ENCODE measurements at regions not wholly inside any gene's neighbourhood (a gene's known extent, or its start where the extent isn't known, plus 50 kb on each side); places are given as distances from the start of the nearest gene placed in this dataset.

GRCh38 chr13:85261757-85262346, 537.4 kb downstream of the SLITRK6 start:
- Histone ChIP-seq H3K4me1 (no peaks in the 10 kb centered on the region), H3K27ac (no peak overlapping the region), H3K4me3 (no peak overlapping the region), H3K36me3 (no peaks in the 10 kb centered on the region), H3K9me3 (peaks cover 0 to 5% (median 0%) of the 10 kb centered on the region in 8 donors), H3K27me3 (replicated peaks in 1 of 7) (no peaks in the 10 kb centered on the region)
- no peak for DNase-seq
- TF ChIP-seq, protein P1, sequence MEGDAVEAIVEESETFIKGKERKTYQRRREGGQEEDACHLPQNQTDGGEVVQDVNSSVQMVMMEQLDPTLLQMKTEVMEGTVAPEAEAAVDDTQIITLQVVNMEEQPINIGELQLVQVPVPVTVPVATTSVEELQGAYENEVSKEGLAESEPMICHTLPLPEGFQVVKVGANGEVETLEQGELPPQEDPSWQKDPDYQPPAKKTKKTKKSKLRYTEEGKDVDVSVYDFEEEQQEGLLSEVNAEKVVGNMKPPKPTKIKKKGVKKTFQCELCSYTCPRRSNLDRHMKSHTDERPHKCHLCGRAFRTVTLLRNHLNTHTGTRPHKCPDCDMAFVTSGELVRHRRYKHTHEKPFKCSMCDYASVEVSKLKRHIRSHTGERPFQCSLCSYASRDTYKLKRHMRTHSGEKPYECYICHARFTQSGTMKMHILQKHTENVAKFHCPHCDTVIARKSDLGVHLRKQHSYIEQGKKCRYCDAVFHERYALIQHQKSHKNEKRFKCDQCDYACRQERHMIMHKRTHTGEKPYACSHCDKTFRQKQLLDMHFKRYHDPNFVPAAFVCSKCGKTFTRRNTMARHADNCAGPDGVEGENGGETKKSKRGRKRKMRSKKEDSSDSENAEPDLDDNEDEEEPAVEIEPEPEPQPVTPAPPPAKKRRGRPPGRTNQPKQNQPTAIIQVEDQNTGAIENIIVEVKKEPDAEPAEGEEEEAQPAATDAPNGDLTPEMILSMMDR (IDR thresholded peaks at IDR 0.05 in 8 of 11, conservative IDR thresholded peaks at IDR 0.05 in 3 of 11) = no peak
- no peak for TF ChIP-seq POLR2A (IDR thresholded peaks at IDR 0.05)
- no peak for TF ChIP-seq POLR2AphosphoS5 (IDR thresholded peaks at IDR 0.05)
- intact Hi-C loops (cut with DNase I; ENCODE audit: low total_unique reads) = no loop called here
- WGBS, 5 donors = 22 to 34% (median 30%) methylated on average over 1 of the region's 1 CpG

DNA sequence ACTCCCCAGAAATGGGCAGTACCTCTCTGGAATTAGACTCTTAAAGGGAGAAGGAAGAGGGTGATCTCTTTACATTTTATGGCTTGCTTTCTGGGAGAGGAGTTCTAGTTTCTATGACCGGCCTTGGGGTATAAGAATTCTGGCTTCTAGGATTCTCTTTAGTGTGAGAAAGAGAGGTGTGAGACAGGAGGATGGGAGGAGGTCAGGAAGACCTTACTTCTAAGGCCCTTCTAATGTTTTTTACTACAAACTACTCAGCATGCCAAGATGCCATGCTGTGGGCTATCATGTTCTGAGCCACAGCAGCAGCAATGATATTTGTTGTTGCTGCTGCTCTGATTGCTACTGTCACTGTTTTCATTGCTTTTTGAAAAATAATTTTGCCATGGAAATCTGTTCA, 538.3 kb downstream of the SLITRK6 start:
- TF ChIP-seq POLR2AphosphoS5 (IDR thresholded peaks at IDR 0.05) (no peak), POLR2A (IDR thresholded peaks at IDR 0.05) (no peak)
- TF ChIP-seq, protein P1 (IDR thresholded peaks at IDR 0.05 in 8 of 11, conservative IDR thresholded peaks at IDR 0.05 in 3 of 11) = no peak
- Histone ChIP-seq H3K27me3 (replicated peaks in 1 of 7) (no peaks in the 10 kb centered on the region), H3K36me3 (no peaks in the 10 kb centered on the region), H3K4me3 (no peak overlapping the region), H3K27ac (no peak overlapping the region), H3K9me3 (peaks cover 0 to under 1% (median 0%) of the 10 kb centered on the region in 8 donors), H3K4me1 (no peaks in the 10 kb centered on the region)
- 80 to 95% (median 92%) methylated on average over 1 of the region's 1 CpG for WGBS, 5 donors
- DNase-seq = no peak
- intact Hi-C loops (cut with DNase I; ENCODE audit: low total_unique reads) = no loop called here

DNA sequence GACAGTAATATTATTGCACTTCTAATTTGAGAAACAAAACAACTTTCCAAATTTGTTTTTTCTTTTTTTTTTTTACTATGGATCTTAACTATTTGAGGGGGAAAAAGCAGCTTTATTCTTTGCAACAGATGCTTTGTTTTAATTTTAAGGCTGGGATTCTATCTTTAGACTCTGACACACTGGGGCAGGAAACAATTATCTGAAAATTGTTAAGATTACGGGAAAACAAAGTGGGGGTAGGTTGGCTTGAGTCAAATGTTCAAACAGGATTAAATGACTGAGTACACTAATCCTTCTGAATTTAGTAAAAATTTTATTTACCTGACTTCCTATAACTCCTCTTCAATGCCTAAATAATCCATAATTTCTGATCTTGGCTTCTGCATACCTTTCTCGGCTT, 543.2 kb downstream of the SLITRK6 start:
- TF ChIP-seq, protein P1 (IDR thresholded peaks at IDR 0.05 in 8 of 11, conservative IDR thresholded peaks at IDR 0.05 in 3 of 11) = no peak
- TF ChIP-seq POLR2AphosphoS5 (IDR thresholded peaks at IDR 0.05) (no peak), POLR2A (IDR thresholded peaks at IDR 0.05) (no peak)
- H3K4me3 ChIP-seq = no peak overlapping the region
- H3K4me1 ChIP-seq = no peaks in the 10 kb centered on the region
- H3K27ac ChIP-seq = no peak overlapping the region
- peaks cover 0 to 25% (median 0%) of the 10 kb centered on the region in 8 donors for H3K9me3 ChIP-seq
- no peak for DNase-seq
- intact Hi-C loops (cut with DNase I; ENCODE audit: low total_unique reads) = no loop called here
- H3K27me3 ChIP-seq (replicated peaks in 1 of 7) = no peaks in the 10 kb centered on the region
- WGBS, 5 donors = 64 to 78% (median 74%) methylated on average over 2 of the region's 2 CpGs
- H3K36me3 ChIP-seq = no peaks in the 10 kb centered on the region

DNA sequence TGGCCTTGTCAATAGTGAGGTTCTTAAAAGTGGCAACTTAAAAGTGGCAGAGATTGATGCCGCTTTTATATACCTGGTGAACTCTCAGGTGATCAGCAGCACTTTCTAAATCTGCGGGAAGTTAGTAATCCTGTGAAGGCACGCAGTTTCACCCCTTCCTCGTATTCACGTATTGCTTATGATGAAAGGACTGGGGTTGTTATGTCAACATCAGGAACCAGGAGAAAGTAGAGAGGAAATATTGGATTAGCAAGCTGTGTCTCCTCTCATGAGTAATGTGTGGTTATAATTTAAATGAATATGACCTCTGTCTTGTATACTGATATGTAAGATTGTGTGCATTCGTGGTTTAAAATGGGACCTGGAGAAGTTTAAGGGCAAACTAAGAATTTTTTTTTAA, 544.6 kb downstream of the SLITRK6 start:
- Histone ChIP-seq H3K27me3 (replicated peaks in 1 of 7) (no peaks in the 10 kb centered on the region), H3K4me3 (no peak overlapping the region), H3K27ac (no peak overlapping the region), H3K4me1 (no peaks in the 10 kb centered on the region), H3K9me3 (peaks cover 0 to 25% (median 0%) of the 10 kb centered on the region in 8 donors), H3K36me3 (no peaks in the 10 kb centered on the region)
- TF ChIP-seq POLR2A (IDR thresholded peaks at IDR 0.05) (no peak), POLR2AphosphoS5 (IDR thresholded peaks at IDR 0.05) (no peak)
- TF ChIP-seq, protein P1 (IDR thresholded peaks at IDR 0.05 in 8 of 11, conservative IDR thresholded peaks at IDR 0.05 in 3 of 11) = no peak
- intact Hi-C loops (cut with DNase I; ENCODE audit: low total_unique reads) = no loop called here
- no peak for DNase-seq
- 80 to 92% (median 87%) methylated on average over 6 of the region's 6 CpGs for WGBS, 5 donors
